Spleen (tissue), 11 donors: ENCODE measurements at regions not wholly inside any gene's neighbourhood (a gene's known extent, or its start where the extent isn't known, plus 50 kb on each side); places are given as distances from the start of the nearest gene placed in this dataset.

Experiments
- DNase-seq: peaks from one replicate; pipeline ENCODE4 v3.0.0-alpha.2; 2020
- H3K27ac ChIP-seq, 8 donors: fragments of 200-600 bp; sonication (generic) in 7 of 8; 1 replicate in 4 of 8; 2 replicates in 4 of 8; pipeline versions ENCODE4 v1.5.0 to v1.8.0; 2016 to 2021; ENCODE audit warnings: inconsistent platforms in 4 of 8, mild to moderate bottlenecking in 4 of 8, moderate library complexity in 1 of 8
- H3K27me3 ChIP-seq, 7 donors: fragments of 200-600 bp; sonication (generic) in 6 of 7; replicated peaks in 1 of 7; 1 replicate in 4 of 7; 2 replicates in 3 of 7; pipeline versions ENCODE4 v1.5.0 to v1.8.0; 2016 to 2021; ENCODE audit warnings: inconsistent platforms in 3 of 7, mild to moderate bottlenecking in 1 of 7
- H3K36me3 ChIP-seq, 6 donors: fragments of 200-600 bp; sonication (generic) in 5 of 6; 1 replicate in 4 of 6; 2 replicates in 2 of 6; pipeline versions ENCODE4 v1.5.0 to v1.8.0; 2016 to 2021; ENCODE audit warnings: inconsistent platforms in 2 of 6
- H3K4me1 ChIP-seq, 6 donors: fragments of 200-600 bp; sonication (generic) in 5 of 6; 1 replicate in 3 of 6; 2 replicates in 3 of 6; pipeline versions ENCODE4 v1.5.0 to v1.8.0; 2016 to 2021; ENCODE audit warnings: inconsistent platforms in 3 of 6
- H3K4me3 ChIP-seq, 8 donors: fragments of 200-600 bp; sonication (generic) in 7 of 8; 1 replicate in 4 of 8; 2 replicates in 4 of 8; pipeline versions ENCODE4 v1.5.0 to v1.8.0; 2016 to 2021; ENCODE audit warnings: inconsistent platforms in 4 of 8, mild to moderate bottlenecking in 4 of 8, moderate library complexity in 2 of 8
- H3K9me3 ChIP-seq, 8 donors: fragments of 200-600 bp; sonication (generic) in 7 of 8; 1 replicate in 4 of 8; 2 replicates in 4 of 8; pipeline versions ENCODE4 v1.5.0 to v1.8.0; 2016 to 2021; ENCODE audit warnings: inconsistent platforms in 4 of 8
- POLR2A ChIP-seq, 3 donors: fragments of 450-650 bp; IDR thresholded peaks; one replicate each; pipeline ENCODE4 v1.5.1; 2017; ENCODE audit warnings: antibody characterized with exemption in 3 of 3, mild to moderate bottlenecking in 1 of 3
- POLR2AphosphoS5 ChIP-seq, 3 donors: sonication (generic); formaldehyde crosslinking; IDR thresholded peaks; one replicate each; pipeline ENCODE4 v1.5.1; 2017; ENCODE audit warnings: antibody characterized with exemption in 3 of 3
- WGBS, 5 donors: extraction: QIAGEN DNeasy Blood & Tissue Kit in 3 of 5; methylation state at CpG; one replicate each; pipeline versions ENCODE4 v1.1.5 to v1.1.7; 2013 to 2018; 5-methylcytosine and 5-hydroxymethylcytosine counted together
- intact Hi-C: fragments of 100-400 bp; cut with DNase I; formaldehyde crosslinking; loops from one replicate; pipeline ENCODE4 v1.15.0; 2023; ENCODE audit warnings: low total_unique reads
- TF ChIP-seq, protein P1 (sequence below), 11 experiments: fragments of 200-600 bp in 7 of 11; fragments of 450-650 bp in 4 of 11; sonication (generic) in 4 of 11; IDR thresholded peaks in 8 of 11; conservative IDR thresholded peaks in 3 of 11; 1 replicate in 7 of 11; 2 replicates in 4 of 11; pipeline versions ENCODE4 v1.4.0 to v1.8.0; 2016 to 2021; ENCODE audit warnings: antibody characterized with exemption in 11 of 11, inconsistent platforms in 4 of 11, mild to moderate bottlenecking in 1 of 11
- donor health status: healthy with polysubstance abuse.
- donor health status: DM: no; HTN: no; CAD: no; lungs with moderate emphysema.
- donor health status: DM: no; HTN: no; CAD: no.
- donor health status: Bipolar disorder and iron deficiency.
- donor health status: healthy.
- donor health status: DM: no; HTN: no; CAD: no.
- donor health status: DM: yes; HTN: yes; CAD: no.

GRCh38 chr3:25171118-25171807 is 256.8 kb upstream of the RARB start:
- H3K9me3 ChIP-seq: peaks cover 0 to 18% (median 12%) of the 10 kb centered on the region in 8 donors
- H3K36me3 ChIP-seq: no peaks in the 10 kb centered on the region
- TF ChIP-seq, protein P1, sequence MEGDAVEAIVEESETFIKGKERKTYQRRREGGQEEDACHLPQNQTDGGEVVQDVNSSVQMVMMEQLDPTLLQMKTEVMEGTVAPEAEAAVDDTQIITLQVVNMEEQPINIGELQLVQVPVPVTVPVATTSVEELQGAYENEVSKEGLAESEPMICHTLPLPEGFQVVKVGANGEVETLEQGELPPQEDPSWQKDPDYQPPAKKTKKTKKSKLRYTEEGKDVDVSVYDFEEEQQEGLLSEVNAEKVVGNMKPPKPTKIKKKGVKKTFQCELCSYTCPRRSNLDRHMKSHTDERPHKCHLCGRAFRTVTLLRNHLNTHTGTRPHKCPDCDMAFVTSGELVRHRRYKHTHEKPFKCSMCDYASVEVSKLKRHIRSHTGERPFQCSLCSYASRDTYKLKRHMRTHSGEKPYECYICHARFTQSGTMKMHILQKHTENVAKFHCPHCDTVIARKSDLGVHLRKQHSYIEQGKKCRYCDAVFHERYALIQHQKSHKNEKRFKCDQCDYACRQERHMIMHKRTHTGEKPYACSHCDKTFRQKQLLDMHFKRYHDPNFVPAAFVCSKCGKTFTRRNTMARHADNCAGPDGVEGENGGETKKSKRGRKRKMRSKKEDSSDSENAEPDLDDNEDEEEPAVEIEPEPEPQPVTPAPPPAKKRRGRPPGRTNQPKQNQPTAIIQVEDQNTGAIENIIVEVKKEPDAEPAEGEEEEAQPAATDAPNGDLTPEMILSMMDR (IDR thresholded peaks at IDR 0.05 in 8 of 11, conservative IDR thresholded peaks at IDR 0.05 in 3 of 11): no peak
- TF ChIP-seq POLR2AphosphoS5 (IDR thresholded peaks at IDR 0.05): no peak
- WGBS, 5 donors: 69 to 81% (median 74%) methylated on average over 4 of the region's 4 CpGs
- no peaks in the 10 kb centered on the region for H3K4me1 ChIP-seq
- intact Hi-C loops: no loop called here
- DNase-seq: no peak
- no peaks in the 10 kb centered on the region for H3K27me3 ChIP-seq
- no peak overlapping the region for H3K4me3 ChIP-seq
- H3K27ac ChIP-seq: no peak overlapping the region

GRCh38 chr3:25171897-25172296 is 256.2 kb upstream of the RARB start:
- Histone ChIP-seq H3K36me3 (no peaks in the 10 kb centered on the region), H3K4me3 (no peak overlapping the region), H3K27me3 (no peaks in the 10 kb centered on the region), H3K4me1 (no peaks in the 10 kb centered on the region), H3K9me3 (peaks cover 0 to 18% (median 12%) of the 10 kb centered on the region in 8 donors), H3K27ac (no peak overlapping the region)
- TF ChIP-seq, protein P1 (IDR thresholded peaks at IDR 0.05 in 8 of 11, conservative IDR thresholded peaks at IDR 0.05 in 3 of 11): no peak
- TF ChIP-seq POLR2AphosphoS5 (IDR thresholded peaks at IDR 0.05) (no peak), POLR2A (IDR thresholded peaks at IDR 0.05) (no peak)
- 80 to 90% (median 82%) methylated on average over 6 of the region's 6 CpGs for WGBS, 5 donors
- intact Hi-C loops: no loop called here
- no peak for DNase-seq

GRCh38 chr3:25173606-25174005 is 254.5 kb upstream of the RARB start:
- H3K27ac ChIP-seq: no peak overlapping the region
- no peaks in the 10 kb centered on the region for H3K36me3 ChIP-seq
- intact Hi-C loops: no loop called here
- H3K4me3 ChIP-seq: no peak overlapping the region
- TF ChIP-seq, protein P1 (IDR thresholded peaks at IDR 0.05 in 8 of 11, conservative IDR thresholded peaks at IDR 0.05 in 3 of 11): no peak
- no peak for TF ChIP-seq POLR2AphosphoS5 (IDR thresholded peaks at IDR 0.05)
- no peak for TF ChIP-seq POLR2A (IDR thresholded peaks at IDR 0.05)
- H3K9me3 ChIP-seq: peaks cover 0 to 10% (median 6%) of the 10 kb centered on the region in 8 donors
- WGBS, 5 donors: 12 to 26% (median 18%) methylated on average over 1 of the region's 1 CpG
- H3K27me3 ChIP-seq: no peaks in the 10 kb centered on the region
- H3K4me1 ChIP-seq: no peaks in the 10 kb centered on the region
- DNase-seq: no peak

GRCh38 chr3:25174251-25174650 is 253.8 kb upstream of the RARB start:
- intact Hi-C loops: no loop called here
- no peak for DNase-seq

More at GRCh38 chr3:25174251-25174650, 253.8 kb upstream of the RARB start:
- H3K4me3 ChIP-seq: no peak overlapping the region
- no peaks in the 10 kb centered on the region for H3K27me3 ChIP-seq
- no peaks in the 10 kb centered on the region for H3K4me1 ChIP-seq
- WGBS, 5 donors: 91 to 95% (median 94%) methylated on average over 13 of the region's 13 CpGs
- no peak overlapping the region for H3K27ac ChIP-seq
- H3K9me3 ChIP-seq: peaks cover 0 to 4% (median under 1%) of the 10 kb centered on the region in 8 donors
- TF ChIP-seq POLR2AphosphoS5 (IDR thresholded peaks at IDR 0.05) (no peak), POLR2A (IDR thresholded peaks at IDR 0.05) (no peak)
- TF ChIP-seq, protein P1 (IDR thresholded peaks at IDR 0.05 in 8 of 11, conservative IDR thresholded peaks at IDR 0.05 in 3 of 11): no peak
- no peaks in the 10 kb centered on the region for H3K36me3 ChIP-seq
